Central memory CD4-positive, alpha-beta T cell (primary cell): ENCODE measurements at regions not wholly inside any gene's neighbourhood (a gene's known extent, or its start where the extent isn't known, plus 50 kb on each side); places are given as distances from the start of the nearest gene placed in this dataset.
"Not testable (repeated sequence)": the region's sequence is repeated elsewhere in the genome, so short reads cannot be mapped to it uniquely, and the experiment has no call there.

ENCODE experiments used
- DNase-seq: peaks from one replicate; pipeline ENCODE4 v3.0.0; 2022

- DNase-seq, result no peak
These were observed 61.0 kb downstream of the POLR2M start for GRCh38 chr15:57767481-57767880.

- DNase-seq, result no peak
These were observed 62.8 kb downstream of the POLR2M start for GRCh38 chr15:57769266-57769665.

GRCh38 chr15:57770495-57770894, 64.0 kb downstream of the POLR2M start:
- no peak for DNase-seq

- DNase-seq, result no peak
These were observed 65.9 kb downstream of the POLR2M start for GRCh38 chr15:57772223-57772957.

GRCh38 chr15:57773051-57773450, 66.5 kb downstream of the POLR2M start:
- no peak for DNase-seq

GRCh38 chr15:57777003-57777402, 70.5 kb downstream of the POLR2M start:
- no peak for DNase-seq

- DNase-seq, result no peak
These were observed 74.0 kb downstream of the POLR2M start for GRCh38 chr15:57780471-57780870.

- DNase-seq, result no peak
These were observed 76.2 kb downstream of the POLR2M start for GRCh38 chr15:57782731-57783130.

- DNase-seq, result no peak
These were observed 77.6 kb downstream of the POLR2M start for GRCh38 chr15:57784081-57784511.

- no peak for DNase-seq
These were observed 78.5 kb downstream of the POLR2M start for GRCh38 chr15:57785039-57785438.

- DNase-seq, result no peak
These were observed 79.4 kb downstream of the POLR2M start for GRCh38 chr15:57785959-57786358.

- no peak for DNase-seq
These were observed 82.7 kb downstream of the POLR2M start for GRCh38 chr15:57789225-57789624.

GRCh38 chr15:57792724-57793449, 86.4 kb downstream of the POLR2M start:
- DNase-seq, result no peak

GRCh38 chr15:57795261-57795660, 88.7 kb downstream of the POLR2M start:
- DNase-seq, result no peak

GRCh38 chr15:57796146-57796545, 89.6 kb downstream of the POLR2M start:
- no peak for DNase-seq

- DNase-seq, result no peak
These were observed 90.6 kb downstream of the POLR2M start for GRCh38 chr15:57797110-57797509.

GRCh38 chr15:57797568-57798267, 91.2 kb downstream of the POLR2M start:
- DNase-seq, result no peak

- no peak for DNase-seq
These were observed 99.5 kb downstream of the POLR2M start for GRCh38 chr15:57806003-57806402.

GRCh38 chr15:57809285-57809684, 102.8 kb downstream of the POLR2M start:
- not testable (repeated sequence) for DNase-seq

- no peak for DNase-seq
These were observed 110.1 kb downstream of the POLR2M start for GRCh38 chr15:57816599-57816998.

GRCh38 chr15:57819646-57820045, 113.1 kb downstream of the POLR2M start:
- no peak for DNase-seq

- DNase-seq, result no peak
These were observed 113.6 kb downstream of the POLR2M start for GRCh38 chr15:57820119-57820518.

GRCh38 chr15:57821826-57822225, 115.3 kb downstream of the POLR2M start:
- DNase-seq, result no peak
